ENCODE measurements at regions not wholly inside any gene's neighbourhood (a gene's known extent, or its start where the extent isn't known, plus 50 kb on each side); places are given as distances from the start of the nearest gene placed in this dataset.
"Not testable (repeated sequence)": the region's sequence is repeated elsewhere in the genome, so short reads cannot be mapped to it uniquely, and the experiment has no call there.

- not testable (repeated sequence) for DNase-seq (ENCODE audit: low spot score)
Observed at GRCh38 chr11:100531290-100531689, 155.8 kb upstream of the ARHGAP42 start.

GRCh38 chr11:100536979-100537378 is 150.1 kb upstream of the ARHGAP42 start:
- no peak for DNase-seq (ENCODE audit: low spot score)

- no peak for DNase-seq (ENCODE audit: low spot score)
Observed at GRCh38 chr11:100543386-100543785, 143.7 kb upstream of the ARHGAP42 start.

- no peak for DNase-seq (ENCODE audit: low spot score)
Observed at GRCh38 chr11:100545556-100545955, 141.5 kb upstream of the ARHGAP42 start.

GRCh38 chr11:100545970-100546369 is 141.1 kb upstream of the ARHGAP42 start:
- DNase-seq (ENCODE audit: low spot score), result no peak

GRCh38 chr11:100546714-100547113 is 140.4 kb upstream of the ARHGAP42 start:
- DNase-seq (ENCODE audit: low spot score), result peak; percentile 49

GRCh38 chr11:100550298-100550697 is 136.8 kb upstream of the ARHGAP42 start:
- no peak for DNase-seq (ENCODE audit: low spot score)

- no peak for DNase-seq (ENCODE audit: low spot score)
Observed at GRCh38 chr11:100550912-100551632, 136.0 kb upstream of the ARHGAP42 start.

- DNase-seq (ENCODE audit: low spot score), result no peak
Observed at GRCh38 chr11:100555931-100556330, 131.2 kb upstream of the ARHGAP42 start.

GRCh38 chr11:100556781-100557180 is 130.3 kb upstream of the ARHGAP42 start:
- DNase-seq (ENCODE audit: low spot score), result no peak

GRCh38 chr11:100557830-100558611 is 129.1 kb upstream of the ARHGAP42 start:
- peak; percentile 6 for DNase-seq (ENCODE audit: low spot score)

GRCh38 chr11:100560606-100561005 is 126.5 kb upstream of the ARHGAP42 start:
- no peak for DNase-seq (ENCODE audit: low spot score)

- no peak for DNase-seq (ENCODE audit: low spot score)
Observed at GRCh38 chr11:100561323-100561722, 125.8 kb upstream of the ARHGAP42 start.

GRCh38 chr11:100562128-100562527 is 125.0 kb upstream of the ARHGAP42 start:
- DNase-seq (ENCODE audit: low spot score), result peak; percentile 68

- DNase-seq (ENCODE audit: low spot score), result peak; percentile 26
Observed at GRCh38 chr11:100563541-100564280, 123.4 kb upstream of the ARHGAP42 start.

GRCh38 chr11:100573911-100574513 is 113.1 kb upstream of the ARHGAP42 start:
- no peak for DNase-seq (ENCODE audit: low spot score)

- DNase-seq (ENCODE audit: low spot score), result peak; percentile 11
Observed at GRCh38 chr11:100574894-100575769, 112.0 kb upstream of the ARHGAP42 start.

- peak; percentile 39 for DNase-seq (ENCODE audit: low spot score)
Observed at GRCh38 chr11:100575860-100576717, 111.0 kb upstream of the ARHGAP42 start.

- DNase-seq (ENCODE audit: low spot score), result no peak
Observed at GRCh38 chr11:100576718-100577021, 110.4 kb upstream of the ARHGAP42 start.

- no peak for DNase-seq (ENCODE audit: low spot score)
Observed at GRCh38 chr11:100578831-100579311, 108.2 kb upstream of the ARHGAP42 start.
